ENCODE measurements at regions not wholly inside any gene's neighbourhood (a gene's known extent, or its start where the extent isn't known, plus 50 kb on each side); places are given as distances from the start of the nearest gene placed in this dataset.
A peak's percentile ranks its signal among the peaks of the same experiment; 100 is the strongest.

GRCh38 chr11:27604416-27604815 is 95.8 kb downstream of the BDNF start:
- no peak for DNase-seq (ENCODE audit: low read depth)

- DNase-seq (ENCODE audit: low read depth) = no peak
Observed at GRCh38 chr11:27603376-27603990, 96.8 kb downstream of the BDNF start.

GRCh38 chr11:27600656-27601055 is 94.1 kb upstream of the LIN7C start:
- no peak for DNase-seq (ENCODE audit: low read depth)

- no peak for DNase-seq (ENCODE audit: low read depth)
Observed at GRCh38 chr11:27599217-27599616, 92.6 kb upstream of the LIN7C start.

GRCh38 chr11:27596802-27597201 is 90.2 kb upstream of the LIN7C start:
- no peak for DNase-seq (ENCODE audit: low read depth)

GRCh38 chr11:27596388-27596787 is 89.8 kb upstream of the LIN7C start:
- DNase-seq (ENCODE audit: low read depth) = no peak

- no peak for DNase-seq (ENCODE audit: low read depth)
Observed at GRCh38 chr11:27592098-27592780, 85.7 kb upstream of the LIN7C start.

GRCh38 chr11:27582621-27583020 is 76.1 kb upstream of the LIN7C start:
- DNase-seq (ENCODE audit: low read depth) = no peak

GRCh38 chr11:27574342-27574741 is 67.8 kb upstream of the LIN7C start:
- no peak for DNase-seq (ENCODE audit: low read depth)

- no peak for DNase-seq (ENCODE audit: low read depth)
Observed at GRCh38 chr11:27573024-27573423, 66.5 kb upstream of the LIN7C start.

GRCh38 chr11:27571154-27571810 is 64.7 kb upstream of the LIN7C start:
- peak; percentile 24 for DNase-seq (ENCODE audit: low read depth)

GRCh38 chr11:27570542-27570941 is 64.0 kb upstream of the LIN7C start:
- DNase-seq (ENCODE audit: low read depth) = no peak

GRCh38 chr11:27563641-27564040 is 57.1 kb upstream of the LIN7C start:
- no peak for DNase-seq (ENCODE audit: low read depth)

GRCh38 chr11:27563201-27563600 is 56.6 kb upstream of the LIN7C start:
- no peak for DNase-seq (ENCODE audit: low read depth)

GRCh38 chr11:27558401-27558800 is 51.8 kb upstream of the LIN7C start:
- DNase-seq (ENCODE audit: low read depth) = no peak

GRCh38 chr11:27557226-27557625 is 50.7 kb upstream of the LIN7C start:
- DNase-seq (ENCODE audit: low read depth) = no peak

All from GM04504 (cell line).